ENCODE measurements at regions not wholly inside any gene's neighbourhood (a gene's known extent, or its start where the extent isn't known, plus 50 kb on each side); places are given as distances from the start of the nearest gene placed in this dataset.

DNA sequence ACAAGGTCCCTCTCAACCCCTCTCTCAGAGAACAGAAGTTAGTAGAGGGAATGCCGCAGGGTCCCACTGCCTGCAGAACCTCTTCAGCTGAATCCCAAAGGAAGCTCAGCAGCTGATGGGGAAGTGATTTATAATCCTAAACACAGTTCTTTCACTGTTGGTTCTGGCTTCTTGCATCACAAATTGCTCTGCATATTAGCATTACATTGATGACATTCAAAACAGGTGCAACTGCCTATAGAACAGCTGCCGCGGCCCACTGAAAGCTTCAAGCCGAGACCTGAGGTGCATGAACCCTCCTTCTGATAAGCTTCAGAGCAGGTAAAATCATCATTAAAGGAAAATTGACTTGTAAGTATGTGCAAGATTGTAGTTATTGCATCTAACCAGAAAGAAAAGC is 75.2 kb upstream of the KIRREL3 start:
- Histone ChIP-seq H3K4me3 (no peak overlapping the region), H3K9me3 (no peaks in the 10 kb centered on the region), H3K27me3 (no peaks in the 10 kb centered on the region), H3K4me1 (no peaks in the 10 kb centered on the region), H3K36me3 (no peaks in the 10 kb centered on the region), H3K27ac (no peak overlapping the region)
- no peak for DNase-seq
- intact Hi-C loops (cut with DNase I) = no loop called here
- no peak for ATAC-seq
- no peak for FAIRE-seq
- WGBS, 2 donors = 76 to 84% methylated on average over 4 of the region's 4 CpGs
- TF ChIP-seq, protein P1, sequence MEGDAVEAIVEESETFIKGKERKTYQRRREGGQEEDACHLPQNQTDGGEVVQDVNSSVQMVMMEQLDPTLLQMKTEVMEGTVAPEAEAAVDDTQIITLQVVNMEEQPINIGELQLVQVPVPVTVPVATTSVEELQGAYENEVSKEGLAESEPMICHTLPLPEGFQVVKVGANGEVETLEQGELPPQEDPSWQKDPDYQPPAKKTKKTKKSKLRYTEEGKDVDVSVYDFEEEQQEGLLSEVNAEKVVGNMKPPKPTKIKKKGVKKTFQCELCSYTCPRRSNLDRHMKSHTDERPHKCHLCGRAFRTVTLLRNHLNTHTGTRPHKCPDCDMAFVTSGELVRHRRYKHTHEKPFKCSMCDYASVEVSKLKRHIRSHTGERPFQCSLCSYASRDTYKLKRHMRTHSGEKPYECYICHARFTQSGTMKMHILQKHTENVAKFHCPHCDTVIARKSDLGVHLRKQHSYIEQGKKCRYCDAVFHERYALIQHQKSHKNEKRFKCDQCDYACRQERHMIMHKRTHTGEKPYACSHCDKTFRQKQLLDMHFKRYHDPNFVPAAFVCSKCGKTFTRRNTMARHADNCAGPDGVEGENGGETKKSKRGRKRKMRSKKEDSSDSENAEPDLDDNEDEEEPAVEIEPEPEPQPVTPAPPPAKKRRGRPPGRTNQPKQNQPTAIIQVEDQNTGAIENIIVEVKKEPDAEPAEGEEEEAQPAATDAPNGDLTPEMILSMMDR (IDR thresholded peaks at IDR 0.05) = no peak

DNA sequence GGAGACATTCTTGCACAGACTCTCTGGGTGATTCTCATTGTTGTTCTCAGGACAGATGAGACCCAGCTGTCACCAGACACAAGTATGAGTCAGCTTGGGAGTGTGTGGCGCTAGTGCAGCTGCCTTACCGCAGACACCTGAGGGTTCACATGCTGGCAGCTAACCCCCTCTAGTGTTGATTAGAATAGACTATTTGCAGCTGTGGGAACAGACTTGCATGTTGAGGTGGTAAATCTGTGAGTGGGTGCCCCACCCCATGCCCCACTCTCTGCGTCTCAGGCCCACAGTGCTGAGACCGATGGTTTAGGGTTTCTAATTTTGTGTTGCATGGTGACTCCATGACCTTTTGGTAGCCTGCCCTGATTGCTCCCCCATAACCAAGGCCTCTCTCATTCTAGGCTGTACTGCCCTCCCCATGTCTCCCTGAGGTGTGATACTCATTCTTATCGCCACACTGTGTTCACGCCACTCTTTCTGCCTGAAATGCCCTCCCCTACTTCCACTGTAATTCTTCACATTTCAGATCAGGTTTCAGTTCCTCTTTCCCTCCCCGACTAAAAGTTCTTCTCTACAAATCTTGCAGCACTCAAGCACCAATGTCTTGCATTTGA is 73.7 kb upstream of the KIRREL3 start:
- Histone ChIP-seq H3K4me3 (no peak overlapping the region), H3K36me3 (no peaks in the 10 kb centered on the region), H3K4me1 (no peaks in the 10 kb centered on the region), H3K27me3 (no peaks in the 10 kb centered on the region), H3K27ac (no peak overlapping the region), H3K9me3 (no peaks in the 10 kb centered on the region)
- intact Hi-C loops (cut with DNase I) = no loop called here
- ATAC-seq (peak; percentile 50 to 84 (median 80)), DNase-seq (peak in 4 of 6 donors; percentile 20 to 51 (median 24)), FAIRE-seq (no peak)
- TF ChIP-seq, protein P1 (IDR thresholded peaks at IDR 0.05) = no peak
- 48% methylated on average over 7 of the region's 7 CpGs for WGBS, 2 donors

DNA sequence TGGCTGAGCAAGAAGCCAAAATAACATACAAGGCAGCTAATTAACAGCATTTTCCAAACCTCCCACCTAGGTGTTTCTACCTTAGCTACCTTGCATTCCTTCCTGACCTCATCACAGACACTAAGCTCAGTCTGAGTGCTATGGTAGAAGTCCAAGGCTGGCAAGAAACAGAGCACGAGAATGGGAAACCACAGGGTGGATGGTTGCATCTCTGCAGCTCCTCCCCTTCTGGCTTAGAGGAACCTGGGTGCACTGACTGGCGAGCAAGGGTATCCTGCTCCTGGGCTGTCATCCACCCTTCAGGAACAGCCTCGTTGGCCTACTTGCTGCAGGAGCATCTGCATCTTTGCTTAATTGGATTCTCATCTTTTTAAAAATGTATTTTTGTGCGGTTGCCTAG is 73.1 kb upstream of the KIRREL3 start:
- intact Hi-C loops (cut with DNase I) = no loop called here
- TF ChIP-seq, protein P1 (IDR thresholded peaks at IDR 0.05) = no peak
- Histone ChIP-seq H3K36me3 (no peaks in the 10 kb centered on the region), H3K4me3 (no peak overlapping the region), H3K9me3 (no peaks in the 10 kb centered on the region), H3K4me1 (no peaks in the 10 kb centered on the region), H3K27me3 (no peaks in the 10 kb centered on the region), H3K27ac (no peak overlapping the region)
- 39 to 40% methylated on average over 4 of the region's 4 CpGs for WGBS, 2 donors
- FAIRE-seq = no peak
- DNase-seq = no peak
- ATAC-seq = no peak

DNA sequence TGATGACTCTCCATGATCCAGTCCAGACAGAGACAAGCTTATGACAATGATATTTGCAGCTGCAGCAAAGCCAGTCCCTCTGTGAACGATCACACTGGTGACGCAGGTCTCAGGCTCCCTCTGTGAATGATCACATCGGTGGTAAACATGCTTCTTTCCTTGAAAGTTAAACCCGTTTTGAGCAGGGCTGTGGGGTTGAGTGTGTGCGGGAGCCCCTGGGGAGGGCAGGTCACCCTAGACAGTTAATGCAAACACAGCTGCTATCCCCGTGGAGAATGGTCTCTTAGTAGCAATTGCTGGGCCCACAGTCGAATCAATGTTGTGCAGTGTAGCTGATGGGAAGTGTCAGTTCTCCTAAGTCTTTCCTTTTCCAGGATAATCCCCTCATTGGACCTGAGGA is 71.0 kb upstream of the KIRREL3 start:
- no peak for ATAC-seq
- H3K36me3 ChIP-seq = no peaks in the 10 kb centered on the region
- no peak overlapping the region for H3K4me3 ChIP-seq
- H3K27me3 ChIP-seq = peaks cover 0 to 5% (median 0%) of the 10 kb centered on the region in 4 donors
- no peaks in the 10 kb centered on the region for H3K9me3 ChIP-seq
- 30 to 35% methylated on average over 7 of the region's 7 CpGs for WGBS, 2 donors
- no peak overlapping the region for H3K27ac ChIP-seq
- no peak for DNase-seq
- intact Hi-C loops (cut with DNase I) = no loop called here
- FAIRE-seq = no peak
- H3K4me1 ChIP-seq = no peaks in the 10 kb centered on the region
- TF ChIP-seq, protein P1 (IDR thresholded peaks at IDR 0.05) = no peak

DNA sequence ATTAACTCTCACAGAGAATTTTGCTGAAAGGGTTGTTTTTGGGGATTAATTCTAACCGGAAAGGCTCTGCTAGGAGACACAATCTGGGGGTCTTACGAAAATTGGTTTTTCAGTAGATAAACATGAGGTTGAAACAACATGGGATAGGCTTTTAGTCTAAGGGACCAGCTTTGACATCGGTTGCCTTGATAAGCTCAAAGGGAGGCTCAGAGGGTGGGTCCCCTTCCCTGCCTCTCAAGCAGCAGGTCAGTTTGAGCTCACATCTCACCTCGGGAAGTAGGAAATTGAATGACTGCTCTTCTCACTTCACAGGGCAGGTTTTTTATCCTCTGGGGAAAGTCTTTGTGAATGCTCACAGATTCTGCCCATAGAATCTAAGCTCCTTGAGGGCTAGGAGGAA is 70.2 kb upstream of the KIRREL3 start:
- Histone ChIP-seq H3K4me3 (no peak overlapping the region), H3K27ac (no peak overlapping the region), H3K27me3 (peaks cover 0 to 8% (median 0%) of the 10 kb centered on the region in 4 donors), H3K4me1 (no peaks in the 10 kb centered on the region), H3K36me3 (no peaks in the 10 kb centered on the region), H3K9me3 (no peaks in the 10 kb centered on the region)
- WGBS, 2 donors = 63 to 76% methylated on average over 4 of the region's 4 CpGs
- intact Hi-C loops (cut with DNase I) = no loop called here
- DNase-seq = no peak
- ATAC-seq = no peak
- no peak for FAIRE-seq
- TF ChIP-seq, protein P1 (IDR thresholded peaks at IDR 0.05) = no peak

Data from pancreas (tissue), 10 donors.